GM19240 (cell line): ENCODE measurements at regions not wholly inside any gene's neighbourhood (a gene's known extent, or its start where the extent isn't known, plus 50 kb on each side); places are given as distances from the start of the nearest gene placed in this dataset.
"Not testable (repeated sequence)": the region's sequence is repeated elsewhere in the genome, so short reads cannot be mapped to it uniquely, and the experiment has no call there.

Experiments used
- DNase-seq: peaks from one replicate; pipeline ENCODE4 v3.0.0; 2011; ENCODE audit warnings: low spot score; ENCODE audit not compliant: insufficient read length

DNA sequence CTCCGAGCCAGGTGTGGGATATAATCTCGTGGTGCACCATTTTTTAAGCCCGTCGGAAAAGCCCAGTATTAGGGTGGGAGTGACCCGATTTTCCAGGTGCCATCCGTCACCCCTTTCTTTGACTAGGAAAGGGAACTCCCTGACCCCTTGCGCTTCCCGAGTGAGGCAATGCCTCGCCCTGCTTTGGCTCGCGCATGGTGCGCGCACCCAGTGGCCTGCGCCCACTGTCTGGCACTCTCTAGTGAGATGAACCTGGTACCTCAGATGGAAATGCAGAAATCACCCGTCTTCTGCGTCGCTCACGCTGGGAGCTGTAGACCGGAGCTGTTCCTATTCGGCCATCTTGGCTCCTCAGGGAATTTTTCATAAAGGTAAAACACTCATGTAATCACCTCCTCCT lies 63.9 kb downstream of the RWDD3 start:
- DNase-seq: not testable (repeated sequence)

DNA sequence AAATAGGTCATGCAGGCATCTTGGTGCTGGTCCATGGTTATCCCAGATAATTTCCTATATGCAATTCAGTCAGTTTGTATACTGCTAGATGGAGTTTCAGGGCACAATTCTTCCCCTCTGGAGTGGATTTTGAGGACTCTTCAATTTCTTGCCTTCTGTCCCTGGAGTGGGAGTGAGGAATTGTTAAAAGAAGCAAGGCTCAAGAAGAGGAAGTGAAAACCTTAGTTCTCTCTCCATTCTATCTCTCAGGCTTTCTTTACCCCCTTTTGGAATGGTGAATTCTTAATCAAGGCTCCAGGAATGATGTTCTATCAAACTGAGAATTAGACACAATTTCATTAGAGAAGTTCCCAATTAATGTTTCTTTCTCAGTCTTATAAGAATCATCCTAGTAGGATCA lies 67.1 kb downstream of the RWDD3 start:
- no peak for DNase-seq

DNA sequence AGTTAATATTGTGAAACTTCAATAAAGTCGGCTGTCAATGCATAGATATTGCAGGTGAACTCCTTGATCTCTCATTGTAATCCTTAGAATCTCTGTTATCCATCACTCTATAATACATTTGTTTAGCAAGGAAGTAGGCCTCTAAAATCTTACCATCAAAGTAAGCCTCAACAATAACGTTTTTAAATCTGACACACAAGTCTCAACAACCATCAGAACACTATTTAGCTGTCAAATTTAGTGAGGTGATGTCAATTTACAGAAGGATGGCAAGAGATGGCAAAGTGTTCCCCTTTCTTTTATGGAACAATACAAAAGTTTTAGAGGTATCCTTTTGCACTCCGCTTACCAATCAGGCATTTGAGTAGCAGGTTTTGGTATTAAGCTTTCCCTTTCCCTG lies 67.6 kb downstream of the RWDD3 start:
- DNase-seq: no peak

DNA sequence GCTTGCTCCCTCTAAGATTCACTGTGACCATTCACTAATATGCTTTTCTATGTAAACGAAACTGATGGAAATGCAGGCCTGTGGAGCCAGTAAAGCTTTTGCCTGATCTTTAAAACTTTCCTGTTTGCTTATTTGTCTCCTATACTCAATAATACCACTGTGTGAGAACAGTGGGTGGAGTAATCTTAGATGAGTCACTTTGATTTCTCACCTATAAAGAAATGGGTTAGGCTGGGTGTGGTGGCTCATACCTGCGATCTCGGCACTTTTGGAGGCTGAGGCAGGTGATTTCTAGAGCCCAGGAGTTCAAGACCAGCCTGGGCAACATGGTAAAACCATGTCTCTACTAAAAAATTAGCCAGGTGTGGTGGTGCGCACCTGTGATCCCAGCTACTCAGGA lies 70.8 kb downstream of the RWDD3 start:
- DNase-seq: no peak

DNA sequence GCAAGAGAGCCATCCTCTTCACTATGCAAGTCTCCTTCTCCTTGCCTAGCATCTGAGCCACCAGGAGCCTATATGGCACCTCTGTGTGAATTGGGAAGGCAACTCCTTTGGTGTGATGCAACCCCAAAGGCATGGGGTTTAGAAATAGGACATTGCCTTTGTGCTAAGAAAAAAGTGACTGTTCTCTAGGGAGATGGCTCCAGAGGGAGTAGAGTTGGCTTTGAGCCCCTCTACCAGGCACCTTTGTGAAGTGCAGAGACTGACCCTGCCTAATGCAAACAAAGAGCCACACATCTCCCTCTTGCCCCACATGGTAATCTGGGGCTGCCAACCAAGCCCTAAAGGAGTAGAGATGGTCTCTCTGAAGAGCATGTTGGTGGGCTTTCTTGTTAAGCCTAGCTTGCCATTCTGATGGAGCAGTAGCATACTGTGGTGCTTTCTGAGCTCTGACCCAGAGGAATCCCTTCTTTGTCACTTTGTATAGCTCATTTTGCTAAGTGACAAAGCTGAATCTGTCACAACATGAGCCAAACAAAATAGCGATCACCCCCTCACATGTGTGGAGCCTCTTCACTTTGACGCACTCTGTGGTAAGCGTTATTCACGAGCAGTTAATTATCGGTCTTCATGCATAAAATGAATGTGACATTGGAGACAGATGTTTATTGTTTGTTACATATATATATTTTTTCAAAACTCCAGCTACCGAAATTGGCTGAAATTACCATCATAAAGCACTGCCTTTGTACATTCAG lies 74.4 kb downstream of the RWDD3 start:
- no peak for DNase-seq

DNA sequence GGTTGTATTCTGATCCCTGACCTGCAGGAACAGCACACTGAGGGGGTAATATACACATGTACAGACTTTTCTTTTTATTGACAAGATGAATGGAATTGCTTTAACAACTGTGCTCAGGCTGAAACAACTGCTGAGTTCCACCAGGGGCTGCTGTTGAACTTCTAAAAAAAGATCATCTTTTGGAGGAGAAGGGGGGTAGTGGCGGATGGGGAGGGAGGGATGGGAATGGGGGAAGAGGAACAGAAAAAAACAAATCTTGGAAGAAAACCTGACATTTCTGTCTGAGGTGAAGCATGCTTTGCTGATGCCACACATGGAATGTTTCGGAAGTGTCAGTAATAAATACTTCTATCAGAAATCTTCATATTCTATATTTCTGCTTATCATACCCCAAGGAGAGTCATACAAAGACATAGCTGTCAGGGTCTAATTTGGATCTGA lies 75.0 kb downstream of the RWDD3 start:
- no peak for DNase-seq

DNA sequence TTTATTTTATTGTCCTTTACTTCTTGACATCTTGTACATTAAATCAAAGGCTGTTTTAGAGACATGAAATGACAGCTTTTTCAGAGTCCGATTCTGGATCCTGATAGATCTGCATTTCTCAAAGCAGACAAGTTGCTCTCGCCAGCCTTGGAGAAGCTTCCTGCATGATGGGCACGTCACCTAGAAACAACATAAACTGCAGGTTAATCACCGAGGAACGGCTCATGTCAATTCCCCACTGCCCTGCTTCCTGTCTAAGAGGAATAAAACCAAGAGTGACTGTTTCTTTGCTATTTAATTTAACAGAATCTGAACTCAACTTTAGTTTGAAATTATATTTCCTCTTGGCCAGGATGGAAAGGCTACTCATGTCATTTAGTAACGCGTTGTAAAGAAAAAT lies 77.0 kb downstream of the RWDD3 start:
- DNase-seq: no peak

DNA sequence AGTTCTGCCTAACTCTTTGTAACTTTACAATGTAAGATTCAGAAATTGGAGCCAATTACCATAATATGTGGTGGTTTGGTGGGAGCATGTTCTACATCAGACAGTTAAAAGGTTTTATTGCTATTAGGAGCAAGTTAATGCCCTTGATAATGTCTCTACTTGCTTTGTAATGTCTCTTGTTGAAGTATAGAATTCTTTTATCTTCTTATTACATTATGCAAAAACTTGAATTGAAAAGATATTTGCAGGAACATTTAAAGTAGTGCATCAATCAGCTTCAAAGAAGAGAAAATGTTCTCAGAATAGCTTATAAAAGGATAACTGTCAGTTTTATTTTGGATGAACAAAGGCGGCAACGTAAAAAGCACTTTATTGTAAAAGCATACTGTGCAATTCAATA lies 77.8 kb downstream of the RWDD3 start:
- no peak for DNase-seq

DNA sequence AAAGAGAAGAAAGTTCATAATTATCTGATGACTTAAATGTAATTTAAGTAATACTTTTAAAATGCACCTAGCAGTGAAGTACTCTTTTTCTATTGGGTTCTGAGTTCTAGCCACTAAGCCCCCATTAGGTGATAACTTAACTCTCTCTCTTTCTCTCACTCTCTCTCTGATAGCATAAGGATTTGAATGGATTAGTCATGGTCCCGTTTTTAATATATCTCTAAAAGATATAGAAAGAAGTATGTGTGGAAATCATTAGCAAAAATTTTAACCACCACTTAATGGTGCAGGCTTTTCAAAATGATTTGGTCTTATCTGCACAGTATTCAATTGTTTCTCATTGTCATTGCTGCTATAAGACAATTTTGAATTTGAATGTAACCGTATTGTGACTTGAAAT lies 78.2 kb downstream of the RWDD3 start:
- DNase-seq: no peak

DNA sequence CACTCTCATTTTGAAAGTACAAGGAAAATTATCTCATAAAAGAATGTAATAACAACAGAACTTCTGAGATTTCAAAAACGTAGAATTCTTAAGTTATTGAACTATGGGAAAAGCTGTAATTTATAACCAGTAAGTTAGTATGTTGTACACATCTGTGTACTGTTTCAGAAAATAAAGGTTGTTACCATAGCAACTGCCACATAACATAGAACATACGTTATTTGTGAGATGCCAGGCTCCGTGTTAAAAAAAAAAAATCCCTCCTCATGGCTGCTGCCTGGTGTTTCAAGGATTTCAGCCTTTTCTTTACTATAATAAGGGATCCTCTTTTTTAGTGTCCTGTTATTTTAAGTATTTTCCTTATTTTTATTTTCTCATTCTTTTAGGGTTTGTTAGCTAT lies 79.5 kb downstream of the RWDD3 start:
- DNase-seq: no peak

DNA sequence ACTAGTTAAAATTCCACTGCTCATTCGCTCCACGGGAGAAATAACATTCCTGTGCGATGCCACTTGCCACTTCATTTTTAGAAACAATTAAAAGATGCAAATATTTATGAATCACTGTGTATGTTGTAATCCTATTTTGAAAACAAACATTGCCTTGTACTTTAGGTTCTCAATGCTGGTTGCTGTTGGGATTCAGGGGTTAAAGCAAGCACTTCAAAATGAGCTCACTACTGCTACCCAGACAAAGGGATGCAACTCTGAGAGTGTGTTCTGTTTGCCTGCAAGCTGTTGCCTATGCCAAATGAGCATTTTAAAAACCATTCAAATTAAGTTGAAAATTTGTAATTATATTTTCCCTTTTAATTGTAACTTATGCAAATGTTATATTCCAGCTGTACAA lies 87.5 kb downstream of the RWDD3 start:
- DNase-seq: no peak

DNA sequence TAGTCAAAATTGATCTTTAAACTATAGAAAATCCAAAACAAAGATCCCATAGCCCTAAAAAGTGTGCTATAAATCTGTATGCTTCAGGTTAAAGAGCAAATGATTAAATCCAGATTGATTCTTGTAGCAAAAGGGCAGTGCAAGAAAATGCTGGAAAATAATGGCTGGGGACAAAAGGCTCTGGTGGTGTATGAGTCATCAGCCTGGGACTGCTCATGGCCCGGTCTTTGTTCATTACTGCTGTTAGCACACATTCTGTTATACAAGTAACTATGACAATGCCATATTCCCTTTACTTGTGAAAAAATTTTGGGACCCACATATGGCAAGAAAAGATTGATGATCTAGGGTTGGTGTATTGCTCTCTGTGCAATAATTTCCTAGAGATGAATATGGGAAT lies 89.1 kb downstream of the RWDD3 start:
- DNase-seq: no peak

DNA sequence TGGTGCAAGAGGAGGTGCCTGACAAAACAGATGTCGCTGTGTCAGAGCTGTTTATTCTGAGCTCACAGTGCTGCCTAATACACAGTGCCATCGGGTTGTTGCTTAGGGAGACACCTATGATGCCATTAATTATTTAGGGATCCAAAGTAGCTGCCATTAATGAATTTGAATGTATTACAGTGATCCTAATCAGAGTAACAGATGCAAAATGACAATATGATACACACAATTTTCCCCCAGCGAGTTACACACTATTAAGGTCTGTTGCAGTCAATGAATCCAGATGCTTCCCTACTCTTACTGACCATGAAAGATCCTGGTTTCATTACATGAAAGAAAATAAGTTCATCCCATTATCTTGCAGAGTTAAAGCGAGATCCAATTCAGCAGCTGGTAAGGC lies 91.3 kb downstream of the RWDD3 start:
- no peak for DNase-seq

DNA sequence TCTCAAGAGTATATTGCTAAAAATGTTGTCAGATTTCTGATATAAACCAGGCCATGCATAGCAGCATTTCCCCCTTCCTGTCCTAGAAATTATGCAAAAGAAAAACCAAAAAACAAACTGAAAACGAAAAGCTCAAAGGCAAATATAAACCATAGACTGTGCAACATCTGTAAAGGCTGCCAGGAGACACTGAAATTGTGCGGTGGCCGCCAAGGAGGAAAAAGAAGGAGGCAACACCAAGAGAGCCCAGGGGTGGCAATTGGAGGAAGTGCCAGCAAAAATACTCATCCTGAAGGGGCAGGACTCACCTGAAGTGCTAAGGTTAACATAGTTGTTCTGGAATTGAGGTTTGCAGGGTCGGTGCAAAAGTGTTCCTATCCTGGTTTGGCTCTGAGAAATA lies 92.0 kb downstream of the RWDD3 start:
- DNase-seq: no peak

DNA sequence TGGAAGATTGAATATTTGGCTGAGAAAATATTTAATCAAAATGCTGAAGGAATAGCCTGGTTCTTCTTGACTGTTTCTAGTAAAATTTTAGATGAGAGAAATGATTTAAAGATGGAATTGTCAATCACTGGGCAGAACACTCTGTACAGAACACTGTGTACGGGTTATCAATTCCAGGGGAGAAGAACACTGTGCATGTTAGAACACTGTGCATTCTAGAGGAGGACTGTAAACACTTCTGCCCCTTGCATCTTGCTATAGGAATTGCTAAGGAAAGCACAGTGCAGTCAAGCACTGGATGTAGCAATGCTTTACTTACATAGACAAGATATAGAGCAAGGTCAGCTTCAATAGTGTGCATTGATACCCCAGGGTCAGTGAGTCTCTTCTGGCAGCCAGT lies 98.7 kb downstream of the RWDD3 start:
- no peak for DNase-seq

DNA sequence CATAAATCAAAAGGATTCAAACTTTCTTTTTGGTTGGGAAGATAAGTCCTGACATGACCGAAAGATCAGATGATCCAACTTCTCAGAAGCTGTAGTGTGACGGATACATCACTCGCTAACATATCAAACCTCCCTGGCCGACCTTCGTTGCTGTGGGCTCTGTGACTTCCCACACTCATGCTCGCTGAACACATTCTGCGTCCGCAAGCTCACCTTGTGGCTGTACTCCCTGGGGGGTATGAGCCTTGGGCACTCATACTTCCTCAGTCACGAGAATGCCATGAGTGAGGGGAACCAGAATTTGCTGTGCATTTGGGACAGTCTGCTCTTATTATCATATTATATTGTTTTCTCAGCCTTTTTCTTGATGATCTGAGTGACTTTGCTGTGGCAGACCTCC lies 105.4 kb downstream of the RWDD3 start:
- DNase-seq: no peak

DNA sequence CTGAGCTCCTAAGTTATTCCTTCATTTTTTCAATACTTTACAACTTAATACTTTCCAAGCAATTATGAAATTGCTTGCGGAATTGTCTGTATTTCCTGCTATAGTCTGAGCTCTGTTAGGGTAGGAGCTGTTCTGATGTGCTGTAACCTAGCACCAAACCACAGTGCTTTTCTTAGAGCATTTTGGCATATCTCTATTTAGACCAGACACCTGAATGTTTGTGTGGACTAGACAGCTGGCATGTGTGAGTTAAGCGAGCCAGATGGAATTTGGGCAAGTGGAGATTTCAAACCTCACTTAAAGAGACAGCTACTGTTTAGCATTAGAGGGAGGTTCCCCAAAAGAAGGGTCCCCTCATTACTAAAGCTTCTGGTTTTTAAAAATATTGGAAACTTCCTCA lies 106.1 kb downstream of the RWDD3 start:
- DNase-seq: no peak

DNA sequence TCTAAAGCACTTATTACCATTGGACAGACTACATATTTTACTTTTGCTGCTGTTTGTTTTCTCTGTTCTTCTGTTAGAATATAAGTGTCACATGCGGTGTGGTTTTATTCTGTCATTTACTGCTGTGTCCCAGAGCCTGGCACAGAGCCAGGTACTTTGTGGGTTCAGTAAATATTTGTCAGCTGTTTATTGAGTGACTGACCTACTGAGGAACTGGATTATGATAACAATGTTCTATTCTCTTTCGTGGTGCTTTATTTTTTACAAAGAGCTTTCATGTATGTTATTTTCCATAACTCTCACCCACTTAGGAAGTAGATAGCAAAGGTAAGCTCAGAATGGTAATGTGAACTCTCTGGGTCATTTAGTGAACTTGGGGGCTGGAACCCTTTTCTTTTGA lies 118.8 kb downstream of the RWDD3 start:
- no peak for DNase-seq

DNA sequence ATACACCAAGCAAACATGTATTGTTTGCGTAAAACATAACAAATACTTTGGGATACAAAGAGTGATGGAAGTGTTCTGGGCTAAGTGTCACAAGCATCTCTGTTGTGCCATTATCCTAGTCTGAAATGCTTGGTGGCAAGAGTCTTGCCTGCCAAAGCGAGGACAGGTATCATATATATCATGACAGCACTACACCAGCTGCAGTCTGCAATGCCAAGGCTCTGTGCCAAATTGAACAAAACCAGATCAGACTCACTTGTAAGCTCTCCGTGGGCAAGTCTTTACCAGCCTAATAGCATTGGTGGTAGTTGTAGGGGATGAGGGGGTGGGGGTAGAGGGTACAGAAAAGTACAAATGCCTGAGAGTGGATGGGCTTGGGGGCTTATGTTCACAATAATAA lies 119.2 kb downstream of the RWDD3 start:
- no peak for DNase-seq

DNA sequence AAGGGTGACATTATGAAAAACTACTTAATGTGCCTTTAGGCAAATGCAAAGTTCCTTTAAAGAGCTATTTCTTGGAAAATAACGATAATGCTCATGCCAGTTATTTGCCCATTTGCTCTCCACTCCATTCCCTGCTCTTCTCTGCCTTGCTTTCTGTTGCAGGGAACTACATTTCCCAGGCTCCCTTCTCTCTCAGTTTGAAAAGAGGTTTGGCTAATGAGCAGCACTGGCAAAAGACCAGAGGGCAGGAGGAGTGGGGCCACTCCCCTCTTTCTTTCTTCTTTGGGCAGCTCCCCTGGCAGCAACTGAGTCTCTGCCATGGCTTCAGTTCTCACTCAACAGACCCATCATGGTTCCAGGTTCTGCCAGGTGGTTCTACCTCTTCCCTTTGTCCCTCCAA lies 130.5 kb downstream of the RWDD3 start:
- DNase-seq: no peak

DNA sequence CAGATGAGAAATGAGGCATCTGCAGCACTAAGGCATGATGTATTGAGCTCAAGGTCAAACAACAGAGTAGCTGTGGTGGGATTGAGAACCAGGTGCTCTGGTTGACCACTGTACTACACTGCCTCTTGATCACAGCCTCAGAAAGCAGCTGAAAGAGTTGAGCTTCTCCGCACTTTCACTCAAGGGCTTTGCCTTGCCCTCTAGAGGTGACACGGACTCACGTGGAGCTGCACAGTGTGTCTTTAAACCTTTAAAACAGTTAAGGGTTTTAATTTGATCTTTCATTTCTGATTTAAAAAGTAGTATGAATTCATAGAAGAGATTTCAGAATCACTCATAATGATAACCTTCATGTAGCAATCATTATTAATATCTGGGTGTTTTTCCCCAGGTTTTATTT lies 132.5 kb downstream of the RWDD3 start:
- DNase-seq: no peak

DNA sequence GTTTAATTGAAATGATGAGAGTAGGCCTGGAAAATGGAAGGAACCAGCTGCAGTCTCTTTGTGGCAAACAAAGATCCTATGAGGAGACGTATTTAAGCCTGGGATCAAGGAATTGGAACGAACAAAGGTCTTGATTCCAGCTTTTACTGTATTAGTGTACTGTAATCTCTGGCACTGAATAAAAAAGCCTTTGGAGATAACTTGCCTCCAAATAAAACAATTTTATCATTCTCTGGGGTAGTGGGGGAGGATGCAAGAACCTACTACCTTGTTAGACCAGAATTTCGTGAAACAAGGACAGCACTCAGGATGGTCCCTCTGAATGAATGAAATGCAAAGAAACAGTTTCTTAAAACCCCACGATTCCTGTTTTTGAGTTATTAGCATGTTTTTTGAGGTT lies 134.2 kb downstream of the RWDD3 start:
- DNase-seq: no peak

DNA sequence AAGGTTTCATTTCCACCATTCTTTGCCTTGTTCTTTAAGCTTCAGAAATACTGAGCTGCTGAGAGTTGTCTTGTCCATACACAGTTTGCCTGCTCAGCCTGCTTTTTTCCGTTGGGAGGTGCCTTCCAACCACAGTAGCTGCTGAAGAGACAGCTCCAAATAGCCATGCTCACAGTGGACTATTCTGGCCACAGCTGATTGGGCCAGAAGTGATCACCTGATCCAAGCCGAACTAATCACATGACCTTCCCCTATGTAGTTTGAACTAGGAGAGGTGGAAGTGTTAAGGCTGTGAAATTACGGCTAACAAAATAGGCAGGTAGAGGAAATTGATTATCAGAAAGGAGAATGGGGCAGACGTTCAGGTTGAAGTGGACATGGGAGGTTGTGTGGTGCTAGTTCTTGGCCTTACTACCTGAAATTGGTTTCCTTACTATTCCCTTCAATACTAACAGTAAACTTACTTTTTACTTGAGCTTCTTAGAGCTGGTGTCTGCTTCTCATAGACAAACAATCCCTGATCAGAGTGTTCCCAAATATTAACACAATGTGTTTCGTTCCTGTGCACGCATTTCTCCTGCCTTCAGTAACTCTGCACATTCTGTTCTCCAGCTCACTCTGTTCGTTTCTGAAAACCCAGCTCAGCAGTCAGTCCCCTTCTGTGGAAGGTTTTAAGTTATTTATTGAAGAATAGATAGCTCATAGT lies 136.1 kb downstream of the RWDD3 start:
- DNase-seq: no peak
